Thyroid gland (tissue), 4 donors: ENCODE measurements at regions not wholly inside any gene's neighbourhood (a gene's known extent, or its start where the extent isn't known, plus 50 kb on each side); places are given as distances from the start of the nearest gene placed in this dataset.
"Not testable (repeated sequence)": the region's sequence is repeated elsewhere in the genome, so short reads cannot be mapped to it uniquely, and the experiment has no call there.

Experiments
- POLR2A ChIP-seq, 2 donors: fragments of 450-650 bp; IDR thresholded peaks; one replicate each; pipeline ENCODE4 v1.6.1; 2017; ENCODE audit warnings: antibody characterized with exemption in 2 of 2, mild to moderate bottlenecking in 2 of 2, moderate library complexity in 1 of 2
- TF ChIP-seq, protein P1 (sequence below), 6 experiments: fragments of 200-600 bp in 3 of 6; fragments of 450-650 bp in 3 of 6; sonication (generic) in 3 of 6; IDR thresholded peaks; one replicate each; pipeline ENCODE4 v1.5.1; 2016 to 2019; ENCODE audit warnings: antibody characterized with exemption in 6 of 6, mild to moderate bottlenecking in 2 of 6, inconsistent platforms in 1 of 6, moderate library complexity in 1 of 6

GRCh38 chrX:128674326-128675086, 622.3 kb upstream of the ACTRT1 start:
- TF ChIP-seq, protein P1, sequence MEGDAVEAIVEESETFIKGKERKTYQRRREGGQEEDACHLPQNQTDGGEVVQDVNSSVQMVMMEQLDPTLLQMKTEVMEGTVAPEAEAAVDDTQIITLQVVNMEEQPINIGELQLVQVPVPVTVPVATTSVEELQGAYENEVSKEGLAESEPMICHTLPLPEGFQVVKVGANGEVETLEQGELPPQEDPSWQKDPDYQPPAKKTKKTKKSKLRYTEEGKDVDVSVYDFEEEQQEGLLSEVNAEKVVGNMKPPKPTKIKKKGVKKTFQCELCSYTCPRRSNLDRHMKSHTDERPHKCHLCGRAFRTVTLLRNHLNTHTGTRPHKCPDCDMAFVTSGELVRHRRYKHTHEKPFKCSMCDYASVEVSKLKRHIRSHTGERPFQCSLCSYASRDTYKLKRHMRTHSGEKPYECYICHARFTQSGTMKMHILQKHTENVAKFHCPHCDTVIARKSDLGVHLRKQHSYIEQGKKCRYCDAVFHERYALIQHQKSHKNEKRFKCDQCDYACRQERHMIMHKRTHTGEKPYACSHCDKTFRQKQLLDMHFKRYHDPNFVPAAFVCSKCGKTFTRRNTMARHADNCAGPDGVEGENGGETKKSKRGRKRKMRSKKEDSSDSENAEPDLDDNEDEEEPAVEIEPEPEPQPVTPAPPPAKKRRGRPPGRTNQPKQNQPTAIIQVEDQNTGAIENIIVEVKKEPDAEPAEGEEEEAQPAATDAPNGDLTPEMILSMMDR (IDR thresholded peaks at IDR 0.05), result not testable (repeated sequence)
- TF ChIP-seq POLR2A (IDR thresholded peaks at IDR 0.05), result not testable (repeated sequence)
